ENCODE measurements at regions not wholly inside any gene's neighbourhood (a gene's known extent, or its start where the extent isn't known, plus 50 kb on each side); places are given as distances from the start of the nearest gene placed in this dataset.
"Not testable (repeated sequence)": the region's sequence is repeated elsewhere in the genome, so short reads cannot be mapped to it uniquely, and the experiment has no call there.

DNA sequence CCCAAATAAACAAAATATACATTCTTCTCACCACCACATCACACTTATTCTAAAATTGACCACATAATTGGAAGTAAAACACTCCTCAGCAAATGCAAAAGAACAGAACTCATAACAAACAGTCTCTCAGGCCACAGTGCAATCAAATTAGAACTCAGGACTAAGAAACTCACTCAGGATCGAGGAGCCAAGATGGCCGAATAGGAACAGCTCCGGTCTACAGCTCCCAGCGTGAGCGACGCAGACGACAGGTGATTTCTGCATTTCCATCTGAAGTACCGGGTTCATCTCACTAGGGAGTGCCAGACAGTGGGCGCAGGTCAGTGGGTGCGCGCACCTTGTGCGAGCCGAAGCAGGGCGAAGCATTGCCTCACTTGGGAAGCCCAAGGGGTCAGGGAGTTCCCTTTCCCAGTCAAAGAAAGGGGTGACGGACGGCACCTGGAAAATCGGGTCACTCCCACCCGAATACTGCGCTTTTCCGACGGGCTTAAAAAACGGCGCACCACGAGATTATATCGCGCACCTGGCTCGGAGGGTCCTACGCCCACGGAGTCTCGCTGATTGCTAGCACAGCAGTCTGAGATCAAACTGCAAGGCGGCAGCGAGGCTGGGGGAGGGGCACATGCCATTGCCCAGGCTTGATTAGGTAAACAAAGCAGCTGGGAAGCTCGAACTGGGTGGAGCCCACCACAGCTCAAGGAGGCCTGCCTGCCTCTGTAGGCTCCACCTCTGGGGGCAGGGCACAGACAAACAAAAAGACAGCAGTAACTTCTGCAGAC, 183.2 kb downstream of the ETV1 start:
- not testable (repeated sequence) for H3K27ac ChIP-seq (ENCODE audit: low read depth); H3K36me3 ChIP-seq (ENCODE audit: insufficient read depth); H3K4me3 ChIP-seq (ENCODE audit: low read depth, low read length); DNase-seq (ENCODE audit: extremely low spot score); H3K4me1 ChIP-seq (ENCODE audit: insufficient read depth)
- 89% methylated on average over 33 of the region's 33 CpGs for WGBS

DNA sequence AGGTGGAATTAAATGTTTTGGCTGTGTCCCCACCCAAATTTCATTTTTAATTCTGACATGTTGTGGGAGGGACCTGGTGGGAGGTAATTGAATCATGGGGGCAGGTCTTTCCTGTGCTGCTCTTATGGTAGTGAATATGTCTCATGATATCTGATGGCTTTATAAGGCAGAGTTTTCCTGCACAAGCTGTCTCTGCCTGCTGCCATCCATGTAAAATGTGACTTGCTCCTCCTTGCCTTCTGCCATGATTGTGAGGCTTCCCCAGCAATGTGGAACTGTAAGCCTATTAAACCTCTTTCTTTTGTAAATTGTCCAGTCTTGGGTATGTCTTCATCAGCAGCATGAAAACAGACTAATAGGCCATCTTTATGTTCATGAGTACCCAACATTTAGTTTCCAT, 172.2 kb downstream of the ETV1 start:
- H3K27ac ChIP-seq (ENCODE audit: low read depth); H3K36me3 ChIP-seq (ENCODE audit: insufficient read depth); H3K4me3 ChIP-seq (ENCODE audit: low read depth, low read length); DNase-seq (ENCODE audit: extremely low spot score); H3K4me1 ChIP-seq (ENCODE audit: insufficient read depth): not testable (repeated sequence)

DNA sequence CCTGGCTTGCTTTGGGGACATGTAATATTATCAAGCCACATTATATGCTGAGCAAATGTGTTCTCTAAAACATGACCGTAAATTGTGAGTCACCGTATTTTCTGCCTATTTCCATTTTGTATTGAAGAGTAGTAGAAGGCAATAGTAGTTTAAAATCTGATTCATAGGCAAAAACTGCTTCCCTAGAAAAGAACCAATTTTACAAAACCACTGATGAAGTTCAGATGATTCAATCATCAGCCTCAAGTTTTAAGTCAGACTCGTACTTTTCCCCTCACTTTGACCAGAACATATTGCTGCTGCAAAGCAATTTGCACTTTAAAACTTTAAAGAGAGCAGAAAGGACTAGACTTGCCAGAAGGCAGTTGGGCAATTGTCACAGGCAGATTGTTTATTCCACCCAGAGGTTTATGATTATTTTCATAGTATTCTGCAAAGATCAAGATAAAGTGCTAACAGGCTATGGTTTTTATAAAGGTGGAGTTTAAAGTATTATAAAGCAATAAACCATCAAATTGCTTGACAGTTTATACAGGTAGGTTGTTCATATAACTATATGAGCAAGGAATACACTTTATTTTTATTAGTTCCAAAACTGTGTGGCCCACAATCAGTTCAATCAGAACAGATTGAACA, 168.2 kb downstream of the ETV1 start:
- WGBS = 73% methylated on average over 3 of the region's 3 CpGs
- H3K4me3 ChIP-seq (ENCODE audit: low read depth, low read length) = no peak overlapping the region
- no peak for DNase-seq (ENCODE audit: extremely low spot score)
- no peak overlapping the region for H3K27ac ChIP-seq (ENCODE audit: low read depth)
- H3K36me3 ChIP-seq (ENCODE audit: insufficient read depth) = no peaks in the 10 kb centered on the region
- no peaks in the 10 kb centered on the region for H3K4me1 ChIP-seq (ENCODE audit: insufficient read depth)

DNA sequence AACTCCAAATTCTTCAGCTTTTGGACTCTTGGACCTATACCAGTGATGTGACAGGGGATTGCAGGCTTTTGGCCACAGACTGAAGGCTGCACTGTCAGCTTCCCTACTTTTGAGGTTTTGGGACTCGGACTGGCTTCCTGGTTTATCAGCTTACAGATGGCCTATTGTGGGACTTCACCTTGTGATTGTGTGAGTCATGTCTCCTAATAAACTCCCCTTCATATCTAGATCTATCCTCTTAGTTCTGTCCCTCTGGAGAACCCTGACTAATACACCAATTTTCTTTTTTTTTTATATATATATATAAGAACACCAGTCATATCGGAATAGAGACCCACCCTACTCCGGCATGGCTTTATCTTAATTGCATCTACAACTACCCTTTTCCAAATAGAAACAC, 166.8 kb downstream of the ETV1 start:
- Histone ChIP-seq H3K4me1 (ENCODE audit: insufficient read depth) (no peaks in the 10 kb centered on the region), H3K4me3 (ENCODE audit: low read depth, low read length) (no peak overlapping the region), H3K27ac (ENCODE audit: low read depth) (no peak overlapping the region), H3K36me3 (ENCODE audit: insufficient read depth) (no peaks in the 10 kb centered on the region)
- no peak for DNase-seq (ENCODE audit: extremely low spot score)
- WGBS = 86% methylated on average over 3 of the region's 3 CpGs

DNA sequence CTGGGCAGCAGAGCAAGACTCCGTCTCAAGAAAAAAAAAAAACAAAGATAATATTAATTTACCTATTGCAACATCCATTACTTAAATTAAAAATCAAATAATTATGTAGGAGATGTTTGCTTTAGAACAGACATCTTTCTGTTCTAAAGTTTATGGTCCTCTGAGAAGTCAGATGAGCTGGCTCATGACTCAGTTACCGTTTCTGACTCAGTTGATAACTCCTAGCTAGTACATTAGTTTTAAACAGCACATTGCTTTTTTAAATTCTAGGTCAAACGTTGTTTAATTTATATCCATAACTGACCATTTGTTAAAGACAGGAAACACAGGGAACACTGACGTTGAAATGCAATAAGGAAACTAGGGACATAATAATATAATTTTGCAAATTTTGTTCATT, 162.7 kb downstream of the ETV1 start:
- 80% methylated on average over 4 of the region's 4 CpGs for WGBS
- H3K4me3 ChIP-seq (ENCODE audit: low read depth, low read length) = no peak overlapping the region

DNA sequence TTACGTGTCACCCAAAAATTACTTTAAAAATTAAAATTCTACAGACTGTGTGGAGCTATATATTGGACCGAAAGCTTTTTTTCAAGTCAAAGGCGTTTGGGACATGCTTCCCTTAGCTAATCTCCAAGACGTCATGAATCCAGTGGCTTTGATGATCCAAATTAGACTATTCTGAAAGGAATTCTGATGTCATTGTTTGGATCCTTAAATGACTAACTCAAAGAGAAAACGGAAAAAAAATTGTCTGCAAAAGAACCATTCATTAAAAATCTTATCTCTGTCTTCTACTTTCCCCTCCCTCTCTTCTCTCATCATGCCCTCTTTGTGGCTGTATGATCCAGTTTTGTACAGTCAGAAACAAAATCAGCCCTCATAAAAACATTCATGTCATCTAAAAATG, 161.8 kb downstream of the ETV1 start:
- Histone ChIP-seq H3K27ac (ENCODE audit: low read depth) (no peak overlapping the region), H3K4me3 (ENCODE audit: low read depth, low read length) (no peak overlapping the region), H3K4me1 (ENCODE audit: insufficient read depth) (no peaks in the 10 kb centered on the region), H3K36me3 (ENCODE audit: insufficient read depth) (no peaks in the 10 kb centered on the region)
- 78% methylated on average over 5 of the region's 5 CpGs for WGBS
- DNase-seq (ENCODE audit: extremely low spot score) = no peak

More for the DNA sequence above, 162.7 kb downstream of the ETV1 start:
- DNase-seq (ENCODE audit: extremely low spot score) = no peak
- Histone ChIP-seq H3K4me1 (ENCODE audit: insufficient read depth) (no peaks in the 10 kb centered on the region), H3K27ac (ENCODE audit: low read depth) (no peak overlapping the region), H3K36me3 (ENCODE audit: insufficient read depth) (no peaks in the 10 kb centered on the region)

DNA sequence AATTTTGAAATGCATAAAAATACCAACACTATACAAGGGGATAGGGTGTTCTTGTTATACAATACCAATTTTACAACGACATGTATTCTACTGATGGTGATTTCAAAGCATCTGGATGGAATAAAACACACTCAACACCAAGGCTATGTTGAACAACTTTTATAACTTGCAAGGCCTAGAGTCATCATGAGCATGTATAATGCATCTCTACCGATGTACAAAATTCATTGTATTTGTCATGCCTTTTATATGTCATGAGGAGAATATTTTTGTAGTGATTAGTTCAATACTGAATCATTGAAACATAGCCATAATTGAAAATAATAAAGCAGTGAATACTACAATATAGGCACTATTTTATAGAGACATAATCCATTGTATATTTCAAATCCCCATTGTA, 160.2 kb downstream of the ETV1 start:
- DNase-seq (ENCODE audit: extremely low spot score) = no peak
- no peaks in the 10 kb centered on the region for H3K4me1 ChIP-seq (ENCODE audit: insufficient read depth)
- H3K27ac ChIP-seq (ENCODE audit: low read depth) = no peak overlapping the region
- WGBS = 55% methylated on average over 2 of the region's 2 CpGs
- no peaks in the 10 kb centered on the region for H3K36me3 ChIP-seq (ENCODE audit: insufficient read depth)
- no peak overlapping the region for H3K4me3 ChIP-seq (ENCODE audit: low read depth, low read length)

DNA sequence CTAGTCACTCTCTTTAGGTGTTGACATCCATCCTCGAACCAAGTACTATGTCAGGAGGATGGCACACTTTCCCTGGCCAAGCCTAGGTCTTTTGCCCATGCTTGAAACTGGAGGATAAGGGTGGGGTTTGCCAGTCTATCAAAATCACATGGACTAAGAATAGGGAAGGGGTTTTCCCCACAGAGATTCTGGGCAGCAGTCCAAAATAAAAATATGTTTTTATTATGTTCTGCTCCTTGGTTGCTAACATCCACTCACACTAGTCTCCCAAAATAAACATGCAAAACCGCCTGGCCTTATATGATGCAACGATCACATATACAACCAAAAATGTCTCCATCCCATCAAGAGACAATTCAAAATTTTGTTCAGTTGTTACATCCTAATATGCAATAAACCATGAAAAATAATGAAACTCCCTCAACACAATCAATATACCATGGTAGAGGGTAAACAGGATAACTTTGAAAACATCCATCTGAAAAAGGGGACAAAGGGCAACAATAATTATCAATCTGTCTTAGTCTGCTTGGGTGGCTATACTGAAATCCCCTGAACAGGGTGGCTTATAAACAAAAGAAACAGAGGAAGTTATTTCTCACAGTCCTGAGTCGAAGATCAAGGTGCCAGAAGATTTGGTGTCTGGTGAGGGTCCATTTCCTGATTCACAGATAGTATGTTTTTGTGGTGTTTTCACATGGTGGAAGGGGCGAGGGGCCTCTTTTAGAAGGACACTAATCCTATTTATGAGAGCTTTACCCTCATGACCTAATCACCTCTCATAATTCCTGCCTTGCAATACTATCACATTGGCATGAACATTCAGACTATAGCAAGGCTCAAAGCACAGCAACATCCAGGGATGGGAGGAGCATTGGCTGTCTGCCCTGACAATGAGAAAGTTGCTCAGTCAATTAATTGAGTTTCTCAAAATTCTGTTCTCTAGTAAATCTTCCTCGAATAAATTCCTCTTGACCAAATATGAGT, 159.3 kb downstream of the ETV1 start:
- Histone ChIP-seq H3K4me3 (ENCODE audit: low read depth, low read length) (no peak overlapping the region), H3K4me1 (ENCODE audit: insufficient read depth) (no peaks in the 10 kb centered on the region), H3K27ac (ENCODE audit: low read depth) (no peak overlapping the region), H3K36me3 (ENCODE audit: insufficient read depth) (no peaks in the 10 kb centered on the region)
- DNase-seq (ENCODE audit: extremely low spot score) = no peak
- WGBS = 32% methylated on average over 6 of the region's 6 CpGs

DNA sequence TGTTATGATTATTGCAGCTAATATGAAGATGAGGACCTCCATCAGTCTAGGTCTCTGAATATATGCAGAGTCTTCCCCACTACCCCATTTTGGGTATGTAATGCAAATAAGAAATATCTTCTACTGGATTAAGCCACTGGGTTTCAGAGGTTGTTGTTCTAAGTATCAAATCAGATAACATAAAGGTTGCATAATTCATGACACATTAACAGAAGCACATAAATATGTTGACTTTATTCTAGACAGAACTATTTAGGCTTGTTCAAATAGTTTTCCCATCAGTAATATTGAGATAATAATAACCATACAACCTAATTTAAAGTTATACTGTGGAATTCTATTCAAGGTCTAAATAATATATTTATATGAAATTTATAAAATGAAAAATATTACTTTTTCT, 157.1 kb downstream of the ETV1 start:
- DNase-seq (ENCODE audit: extremely low spot score) = no peak
- Histone ChIP-seq H3K4me1 (ENCODE audit: insufficient read depth) (no peaks in the 10 kb centered on the region), H3K27ac (ENCODE audit: low read depth) (no peak overlapping the region), H3K4me3 (ENCODE audit: low read depth, low read length) (no peak overlapping the region), H3K36me3 (ENCODE audit: insufficient read depth) (no peaks in the 10 kb centered on the region)

DNA sequence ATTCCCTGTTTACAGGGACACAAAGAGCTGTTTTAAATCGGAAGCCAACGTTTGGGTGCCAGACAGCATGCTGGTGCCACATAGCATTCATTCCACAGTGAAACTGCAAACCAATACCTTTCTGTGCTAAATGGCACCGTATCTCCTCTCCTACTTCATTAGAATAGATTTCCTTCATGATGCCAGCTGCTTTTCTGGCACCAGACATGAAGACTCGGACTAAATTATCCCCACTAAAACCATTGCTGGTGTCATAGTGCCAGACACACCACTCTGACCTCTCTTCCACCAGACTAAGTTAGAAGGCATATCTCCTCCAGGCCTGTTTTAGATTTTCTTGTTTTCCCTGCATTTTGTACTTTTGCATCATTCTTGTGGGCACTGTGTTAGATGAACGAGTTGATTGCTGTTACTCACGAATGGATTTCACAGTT, 155.1 kb downstream of the ETV1 start:
- 59% methylated on average over 6 of the region's 6 CpGs for WGBS
- H3K4me1 ChIP-seq (ENCODE audit: insufficient read depth) = no peaks in the 10 kb centered on the region
- H3K4me3 ChIP-seq (ENCODE audit: low read depth, low read length) = no peak overlapping the region
- no peaks in the 10 kb centered on the region for H3K36me3 ChIP-seq (ENCODE audit: insufficient read depth)
- DNase-seq (ENCODE audit: extremely low spot score) = no peak
- H3K27ac ChIP-seq (ENCODE audit: low read depth) = no peak overlapping the region

DNA sequence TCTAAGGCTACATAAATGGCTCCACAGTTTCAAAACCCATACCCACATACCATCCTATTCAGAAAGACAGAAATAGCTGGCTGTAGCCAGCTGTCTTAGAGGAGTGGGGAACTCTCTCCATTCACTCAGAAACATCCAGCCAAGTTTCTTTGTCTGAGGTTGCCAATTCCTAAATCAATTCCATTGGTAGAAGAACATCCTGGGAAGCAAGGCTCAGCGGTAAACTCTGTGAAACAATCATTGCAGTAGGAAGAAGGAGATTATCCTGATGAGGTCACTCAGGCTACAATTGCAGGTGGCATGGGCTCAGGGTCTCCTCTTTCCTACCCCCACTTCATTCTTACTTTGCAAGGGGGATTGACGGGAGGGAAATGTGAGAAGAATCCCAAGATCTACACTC, 154.0 kb downstream of the ETV1 start:
- DNase-seq (ENCODE audit: extremely low spot score) = no peak
- Histone ChIP-seq H3K27ac (ENCODE audit: low read depth) (no peak overlapping the region), H3K36me3 (ENCODE audit: insufficient read depth) (no peaks in the 10 kb centered on the region), H3K4me1 (ENCODE audit: insufficient read depth) (no peaks in the 10 kb centered on the region), H3K4me3 (ENCODE audit: low read depth, low read length) (no peak overlapping the region)
- 92% methylated on average over 2 of the region's 2 CpGs for WGBS

DNA sequence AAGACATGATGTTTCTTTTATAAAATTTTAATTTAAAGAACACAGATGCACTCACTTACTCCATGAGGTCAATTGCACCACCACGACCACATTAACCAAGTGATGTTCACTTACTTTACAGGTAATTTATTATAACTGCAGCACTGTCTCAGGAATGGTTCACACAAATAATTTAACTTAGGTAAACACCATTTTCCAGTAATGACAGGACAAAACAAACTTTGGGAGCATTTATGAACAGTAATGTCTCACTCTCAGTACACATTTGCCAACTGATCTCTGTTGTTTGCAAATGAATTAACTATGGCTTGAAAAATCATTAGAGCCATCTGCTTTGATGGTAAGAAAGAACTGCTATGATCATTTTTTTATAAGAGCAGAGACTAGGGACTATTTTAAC, 150.4 kb downstream of the ETV1 start:
- Histone ChIP-seq H3K4me1 (ENCODE audit: insufficient read depth) (no peaks in the 10 kb centered on the region), H3K4me3 (ENCODE audit: low read depth, low read length) (no peak overlapping the region), H3K27ac (ENCODE audit: low read depth) (no peak overlapping the region), H3K36me3 (ENCODE audit: insufficient read depth) (no peaks in the 10 kb centered on the region)
- WGBS = 83% methylated on average over 1 of the region's 1 CpG
- no peak for DNase-seq (ENCODE audit: extremely low spot score)

All from urinary bladder (tissue), 3 donors.